ENCODE measurements at regions not wholly inside any gene's neighbourhood (a gene's known extent, or its start where the extent isn't known, plus 50 kb on each side); places are given as distances from the start of the nearest gene placed in this dataset.

GRCh38 chr7:16244469-16244868 is 176.9 kb downstream of the CRPPA start:
- no peak for FAIRE-seq
- no peak for TF ChIP-seq POLR2A (IDR thresholded peaks at IDR 0.05; ENCODE audit: low read depth, low read length)
- DNase-seq (ENCODE audit: insufficient read length, low spot score) = no peak

- TF ChIP-seq POLR2A (IDR thresholded peaks at IDR 0.05; ENCODE audit: low read depth, low read length) = no peak
- no peak for DNase-seq (ENCODE audit: insufficient read length, low spot score)
- FAIRE-seq = peak; percentile 43
Observed at GRCh38 chr7:16242920-16243319, 178.4 kb downstream of the CRPPA start.

- DNase-seq (ENCODE audit: insufficient read length, low spot score) (no peak), FAIRE-seq (no peak)
- TF ChIP-seq POLR2A (IDR thresholded peaks at IDR 0.05; ENCODE audit: low read depth, low read length) = no peak
Observed at GRCh38 chr7:16241017-16241416, 180.3 kb downstream of the CRPPA start.

GRCh38 chr7:16236381-16236780 is 185.0 kb downstream of the CRPPA start:
- no peak for TF ChIP-seq POLR2A (IDR thresholded peaks at IDR 0.05; ENCODE audit: low read depth, low read length)
- no peak for FAIRE-seq

GRCh38 chr7:16235147-16236114 is 185.9 kb downstream of the CRPPA start:
- FAIRE-seq (peak; percentile 20), DNase-seq (ENCODE audit: insufficient read length, low spot score) (no peak)
- no peak for TF ChIP-seq POLR2A (IDR thresholded peaks at IDR 0.05; ENCODE audit: low read depth, low read length)

More at GRCh38 chr7:16236381-16236780, 185.0 kb downstream of the CRPPA start:
- no peak for DNase-seq (ENCODE audit: insufficient read length, low spot score)

GRCh38 chr7:16234493-16235146 is 186.7 kb downstream of the CRPPA start:
- no peak for DNase-seq (ENCODE audit: insufficient read length, low spot score)
- no peak for TF ChIP-seq POLR2A (IDR thresholded peaks at IDR 0.05; ENCODE audit: low read depth, low read length)
- FAIRE-seq = peak; percentile 82

- peak; percentile 61 for FAIRE-seq
Observed at GRCh38 chr7:16233517-16233916, 187.8 kb downstream of the CRPPA start.

GRCh38 chr7:16232273-16232672 is 189.1 kb downstream of the CRPPA start:
- TF ChIP-seq POLR2A (IDR thresholded peaks at IDR 0.05; ENCODE audit: low read depth, low read length) = no peak
- no peak for DNase-seq (ENCODE audit: insufficient read length, low spot score)
- peak; percentile 45 for FAIRE-seq

More at GRCh38 chr7:16233517-16233916, 187.8 kb downstream of the CRPPA start:
- DNase-seq (ENCODE audit: insufficient read length, low spot score) = no peak
- TF ChIP-seq POLR2A (IDR thresholded peaks at IDR 0.05; ENCODE audit: low read depth, low read length) = no peak

GRCh38 chr7:16223963-16224707 is 197.2 kb downstream of the CRPPA start:
- FAIRE-seq = no peak
- no peak for TF ChIP-seq POLR2A (IDR thresholded peaks at IDR 0.05; ENCODE audit: low read depth, low read length)
- no peak for DNase-seq (ENCODE audit: insufficient read length, low spot score)

- FAIRE-seq (peak; percentile 78), DNase-seq (ENCODE audit: insufficient read length, low spot score) (no peak)
- TF ChIP-seq POLR2A (IDR thresholded peaks at IDR 0.05; ENCODE audit: low read depth, low read length) = no peak
Observed at GRCh38 chr7:16212610-16213009, 208.7 kb downstream of the CRPPA start.

- FAIRE-seq = no peak
- DNase-seq (ENCODE audit: insufficient read length, low spot score) = no peak
- TF ChIP-seq POLR2A (IDR thresholded peaks at IDR 0.05; ENCODE audit: low read depth, low read length) = no peak
Observed at GRCh38 chr7:16212032-16212431, 209.3 kb downstream of the CRPPA start.

- FAIRE-seq = peak; percentile 52
- TF ChIP-seq POLR2A (IDR thresholded peaks at IDR 0.05; ENCODE audit: low read depth, low read length) = no peak
- no peak for DNase-seq (ENCODE audit: insufficient read length, low spot score)
Observed at GRCh38 chr7:16211402-16211925, 209.9 kb downstream of the CRPPA start.

- no peak for TF ChIP-seq POLR2A (IDR thresholded peaks at IDR 0.05; ENCODE audit: low read depth, low read length)
- no peak for DNase-seq (ENCODE audit: insufficient read length, low spot score)
- FAIRE-seq = peak; percentile 73
Observed at GRCh38 chr7:16210171-16210570, 211.2 kb downstream of the CRPPA start.

GRCh38 chr7:16207321-16207720 is 214.0 kb downstream of the CRPPA start:
- DNase-seq (ENCODE audit: insufficient read length, low spot score) = no peak
- FAIRE-seq = no peak
- no peak for TF ChIP-seq POLR2A (IDR thresholded peaks at IDR 0.05; ENCODE audit: low read depth, low read length)
